Neural cell (in vitro differentiated cells): ENCODE measurements at regions not wholly inside any gene's neighbourhood (a gene's known extent, or its start where the extent isn't known, plus 50 kb on each side); places are given as distances from the start of the nearest gene placed in this dataset.

Experiments used
- H2AFZ ChIP-seq: fragments of 200-600, 300-800 bp; sonication (generic), shearing (Covaris generic); 2 replicates; pipeline ENCODE4 v1.6.0; 2014; ENCODE audit warnings: low read depth, mild to moderate bottlenecking, antibody characterized with exemption, low read length, moderate library complexity
- H3F3A ChIP-seq: fragments of 200-600 bp; shearing (Covaris generic); 2 replicates; pipeline ENCODE4 v1.6.1; 2016; ENCODE audit warnings: mild to moderate bottlenecking, moderate library complexity, mixed read lengths, antibody characterized with exemption, low read length; ENCODE audit not compliant: insufficient read depth, poor library complexity, severe bottlenecking
- H3K27ac ChIP-seq: fragments of 200-600, 300-800 bp; sonication (generic), shearing (Covaris generic); 2 replicates; pipeline ENCODE4 v1.5.1; 2014; ENCODE audit warnings: mild to moderate bottlenecking, low read length, moderate library complexity
- H3K27me3 ChIP-seq: fragments of 300-800, 200-600 bp; sonication (generic), shearing (Covaris generic); 2 replicates; pipeline ENCODE4 v1.6.0; 2014; ENCODE audit warnings: mild to moderate bottlenecking, low read depth, low read length, moderate library complexity; ENCODE audit not compliant: insufficient read depth
- H3K36me3 ChIP-seq: fragments of 300-800, 200-600 bp; sonication (generic), shearing (Covaris generic); 2 replicates; pipeline ENCODE4 v1.5.1; 2014; ENCODE audit warnings: mild to moderate bottlenecking, antibody characterized with exemption, low read length, moderate library complexity; ENCODE audit not compliant: insufficient read depth
- H3K4me2 ChIP-seq: fragments of 300-800, 200-600 bp; sonication (generic), shearing (Covaris generic); 2 replicates; pipeline ENCODE4 v1.6.0; 2014; ENCODE audit warnings: mild to moderate bottlenecking, low read length
- H3K4me3 ChIP-seq: fragments of 300-800, 200-600 bp; sonication (generic), shearing (Covaris generic); 2 replicates; pipeline ENCODE4 v1.5.1; 2014; ENCODE audit warnings: mild to moderate bottlenecking, low read length, moderate library complexity
- H3K79me2 ChIP-seq: fragments of 200-600 bp; shearing (Covaris generic); replicated peaks from 2 replicates; pipeline ENCODE4 v1.6.0; 2014; ENCODE audit warnings: mild to moderate bottlenecking, low read length, moderate library complexity; ENCODE audit not compliant: insufficient read depth
- H3K9ac ChIP-seq: fragments of 300-800, 200-600 bp; sonication (generic), shearing (Covaris generic); 2 replicates; pipeline ENCODE4 v1.6.1; 2016; ENCODE audit warnings: mild to moderate bottlenecking, low read length, mixed read lengths
- H3K9me2 ChIP-seq: fragments of 200-600 bp; shearing (Covaris generic); 2 replicates; pipeline ENCODE4 v1.6.1; 2016; ENCODE audit warnings: mild to moderate bottlenecking, low read length, mixed read lengths; ENCODE audit not compliant: insufficient read depth
- H3K9me3 ChIP-seq: fragments of 200-600, 300-800 bp; sonication (generic), shearing (Covaris generic); 2 replicates; pipeline ENCODE4 v1.6.1; 2016; ENCODE audit warnings: mild to moderate bottlenecking, mixed run types, low read length, moderate library complexity, mixed read lengths
- H4K20me1 ChIP-seq: fragments of 200-600 bp; shearing (Covaris generic); 2 replicates; pipeline ENCODE4 v1.6.1; 2016; ENCODE audit warnings: mild to moderate bottlenecking, mixed run types; ENCODE audit not compliant: insufficient read depth
- CTCF ChIP-seq: fragments of 450-650 bp; IDR thresholded peaks from 2 replicates; pipeline ENCODE4 v1.5.1; 2014; ENCODE audit warnings: antibody characterized with exemption, mild to moderate bottlenecking, moderate library complexity; ENCODE audit not compliant: poor library complexity, severe bottlenecking
- EP300 ChIP-seq: fragments of 450-650 bp; conservative IDR thresholded peaks from 2 replicates; pipeline ENCODE4 v1.6.1; 2014; ENCODE audit warnings: antibody characterized with exemption, mild to moderate bottlenecking, moderate library complexity; ENCODE audit not compliant: poor library complexity, severe bottlenecking
- EZH2 ChIP-seq: fragments of 200-600, 300-800 bp; shearing (Covaris generic), sonication (generic); IDR thresholded peaks from 2 replicates; pipeline ENCODE4 v1.6.1; 2014; ENCODE audit warnings: antibody characterized with exemption, low read length, borderline replicate concordance, mild to moderate bottlenecking; ENCODE audit not compliant: insufficient read depth, poor library complexity, severe bottlenecking
- MXI1 ChIP-seq: fragments of 450-650 bp; conservative IDR thresholded peaks from 2 replicates; pipeline ENCODE4 v1.6.1; 2014; ENCODE audit warnings: antibody characterized with exemption, mild to moderate bottlenecking; ENCODE audit not compliant: poor library complexity, severe bottlenecking
- POLR2AphosphoS5 ChIP-seq: IDR thresholded peaks from 2 replicates; pipeline ENCODE4 v1.6.1; 2012
- RAD21 ChIP-seq: fragments of 450-650 bp; conservative IDR thresholded peaks from 2 replicates; pipeline ENCODE4 v1.6.1; 2014; ENCODE audit warnings: antibody characterized with exemption, mild to moderate bottlenecking, moderate library complexity
- REST ChIP-seq: IDR thresholded peaks from 2 replicates; pipeline ENCODE4 v1.6.1; 2012; ENCODE audit warnings: borderline replicate concordance
- SMC3 ChIP-seq: fragments of 450-650 bp; conservative IDR thresholded peaks from 2 replicates; pipeline ENCODE4 v1.6.1; 2014; ENCODE audit warnings: antibody characterized with exemption, mild to moderate bottlenecking, moderate library complexity; ENCODE audit not compliant: poor library complexity
- TAF1 ChIP-seq: IDR thresholded peaks from 2 replicates; pipeline ENCODE4 v1.6.1; 2012; ENCODE audit warnings: low read depth

GRCh38 chr7:69256634-69257081, 341.6 kb upstream of the AUTS2 start:
- no peak overlapping the region for H3K4me2 ChIP-seq
- H3K27me3 ChIP-seq: no peaks in the 10 kb centered on the region
- H4K20me1 ChIP-seq: no peaks in the 10 kb centered on the region
- H3K9me2 ChIP-seq: no peaks in the 10 kb centered on the region
- H3K9me3 ChIP-seq: no peaks in the 10 kb centered on the region
- no peak for TF ChIP-seq SMC3
- no peak for TF ChIP-seq REST
- TF ChIP-seq EZH2: no peak
- no peak for TF ChIP-seq POLR2AphosphoS5
- H3K9ac ChIP-seq: no peak overlapping the region
- no peaks in the 10 kb centered on the region for H3F3A ChIP-seq
- no peak overlapping the region for H3K4me3 ChIP-seq
- H2AFZ ChIP-seq: no peak overlapping the region
- H3K36me3 ChIP-seq: no peaks in the 10 kb centered on the region
- no peaks in the 10 kb centered on the region for H3K79me2 ChIP-seq
- no peak overlapping the region for H3K27ac ChIP-seq

DNA sequence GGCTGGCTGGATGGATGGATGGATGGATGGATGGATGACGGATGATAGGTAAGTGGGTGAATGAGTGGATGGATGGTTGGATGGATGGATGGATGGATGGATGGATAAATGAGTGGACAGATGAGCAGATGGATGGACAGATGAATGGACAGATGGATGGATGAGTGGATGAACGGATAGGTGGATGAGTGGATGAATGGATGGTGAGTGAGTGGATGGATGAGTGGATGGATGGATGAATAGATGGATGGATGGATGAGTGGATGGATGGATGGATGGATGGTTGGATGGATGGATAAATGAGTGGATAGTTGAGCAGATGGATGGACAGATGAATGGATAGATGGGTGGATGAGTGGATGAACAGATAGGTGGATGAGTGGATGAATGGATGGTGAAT, 340.7 kb upstream of the AUTS2 start:
- no peaks in the 10 kb centered on the region for H3K9me3 ChIP-seq
- H3K27ac ChIP-seq: no peak overlapping the region
- H4K20me1 ChIP-seq: no peaks in the 10 kb centered on the region
- H3K36me3 ChIP-seq: no peaks in the 10 kb centered on the region
- H2AFZ ChIP-seq: no peak overlapping the region
- no peak overlapping the region for H3K4me2 ChIP-seq
- no peaks in the 10 kb centered on the region for H3K79me2 ChIP-seq
- no peak for TF ChIP-seq CTCF
- TF ChIP-seq MXI1: no peak
- no peak for TF ChIP-seq POLR2AphosphoS5
- no peak for TF ChIP-seq RAD21
- no peak for TF ChIP-seq EZH2
- TF ChIP-seq SMC3: no peak
- TF ChIP-seq REST: no peak
- TF ChIP-seq TAF1: no peak
- TF ChIP-seq EP300: no peak
- H3K9ac ChIP-seq: no peak overlapping the region
- H3K27me3 ChIP-seq: no peaks in the 10 kb centered on the region
- no peak overlapping the region for H3K4me3 ChIP-seq
- H3K9me2 ChIP-seq: no peaks in the 10 kb centered on the region
- no peaks in the 10 kb centered on the region for H3F3A ChIP-seq
